Left cardiac atrium (tissue), 4 donors: ENCODE measurements at regions not wholly inside any gene's neighbourhood (a gene's known extent, or its start where the extent isn't known, plus 50 kb on each side); places are given as distances from the start of the nearest gene placed in this dataset.
"Not testable (repeated sequence)": the region's sequence is repeated elsewhere in the genome, so short reads cannot be mapped to it uniquely, and the experiment has no call there.

Experiments used
- ATAC-seq, 2 donors: fragments of 200-7000 bp; cut with Tn5 transposase; one replicate each; pipeline ENCODE4 v1.9.1; 2020; ENCODE audit warnings: mild to moderate bottlenecking in 2 of 2, moderate library complexity in 2 of 2
- DNase-seq: peaks from one replicate; pipeline ENCODE4 v3.0.0-alpha.2; 2020
- intact Hi-C, 2 donors: fragments of 100-400 bp; cut with DNase I; formaldehyde crosslinking; loops; one replicate each; pipeline versions ENCODE4 v1.14.1 to v1.15.1; 2022 to 2023
- donor health status: DM: no; HTN: yes; CAD: no.
- donor health status: DM: no; HTN: yes; CAD: no; lungs with severe emphysema.
- donor health status: DM: yes; HTN: yes; CAD: no.
- donor health status: Dilated cardiomyopathy.

DNA sequence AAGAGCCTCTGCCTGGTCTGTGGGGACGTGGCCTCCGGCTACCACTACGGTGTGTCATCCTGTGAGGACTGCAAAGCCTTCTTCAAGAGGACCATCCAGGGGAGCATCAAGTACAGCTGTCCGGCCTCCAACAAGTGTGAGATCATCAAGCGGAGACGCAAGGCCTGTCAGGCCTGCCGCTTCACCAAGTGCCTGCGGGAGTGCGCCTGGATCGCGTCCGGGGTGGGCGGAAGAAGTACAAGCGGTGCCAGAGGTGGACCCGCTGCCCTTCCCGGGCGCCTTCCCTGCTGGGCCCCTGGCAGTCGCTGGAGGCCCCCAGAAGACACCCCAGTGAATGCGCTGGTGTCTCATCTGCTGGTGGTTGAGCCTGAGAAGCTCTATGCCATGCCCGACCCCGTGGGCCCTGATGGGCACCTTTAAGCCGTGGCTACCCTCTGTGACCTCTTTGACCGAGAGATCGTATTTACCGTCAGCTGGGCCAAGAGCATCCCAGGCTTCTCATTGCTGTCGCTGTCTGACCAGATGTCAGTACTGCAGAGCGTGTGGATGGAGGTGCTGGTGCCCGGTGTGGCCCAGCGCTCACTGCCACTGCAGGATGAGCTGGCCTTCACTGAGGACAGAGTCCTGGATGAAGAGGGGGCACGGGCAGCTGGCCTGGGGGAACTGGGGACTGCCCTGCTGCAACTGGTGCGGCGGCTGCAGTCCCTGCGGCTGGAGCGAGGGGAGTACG, 84.3 kb downstream of the MRPL57 start:
- intact Hi-C loops, ATAC-seq, DNase-seq: not testable (repeated sequence)

DNA sequence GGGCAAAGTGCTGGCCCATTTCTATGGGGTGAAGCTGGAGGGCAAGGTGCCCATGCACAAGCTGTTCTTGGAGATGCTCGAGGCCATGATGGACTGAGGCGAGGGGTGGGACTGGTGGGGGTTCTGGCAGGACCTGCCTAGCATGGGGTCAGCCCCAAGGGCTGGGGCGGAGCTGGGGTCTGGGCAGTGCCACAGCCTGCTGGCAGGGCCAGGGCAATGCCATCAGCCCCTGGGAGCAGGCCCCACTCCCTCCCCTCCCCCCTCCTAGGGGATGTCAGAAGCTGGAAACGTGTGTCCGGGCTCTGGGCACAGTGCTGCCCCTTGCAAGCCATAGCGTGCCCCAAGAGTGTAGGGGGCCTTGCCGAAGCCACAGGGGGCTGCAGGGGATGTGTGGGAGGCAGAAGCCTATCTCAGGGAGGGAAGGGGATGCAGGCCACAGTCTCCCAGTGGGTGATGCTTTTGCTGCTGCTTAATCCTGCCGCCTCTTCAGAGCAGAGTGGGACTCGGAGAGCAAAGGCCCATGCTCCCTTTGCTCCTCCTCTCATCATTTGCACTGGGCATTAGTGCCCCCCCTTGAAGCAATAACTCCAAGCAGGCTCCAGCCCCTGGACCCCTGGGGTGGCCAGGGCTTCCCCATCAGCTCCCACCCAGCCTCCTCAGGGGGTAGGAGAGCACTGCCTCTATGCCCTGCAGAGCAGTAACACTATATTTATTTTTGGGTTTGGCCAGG, 85.2 kb downstream of the MRPL57 start:
- DNase-seq, intact Hi-C loops: not testable (repeated sequence)
- peak in 1 of 2 donors; percentile 40 for ATAC-seq

DNA sequence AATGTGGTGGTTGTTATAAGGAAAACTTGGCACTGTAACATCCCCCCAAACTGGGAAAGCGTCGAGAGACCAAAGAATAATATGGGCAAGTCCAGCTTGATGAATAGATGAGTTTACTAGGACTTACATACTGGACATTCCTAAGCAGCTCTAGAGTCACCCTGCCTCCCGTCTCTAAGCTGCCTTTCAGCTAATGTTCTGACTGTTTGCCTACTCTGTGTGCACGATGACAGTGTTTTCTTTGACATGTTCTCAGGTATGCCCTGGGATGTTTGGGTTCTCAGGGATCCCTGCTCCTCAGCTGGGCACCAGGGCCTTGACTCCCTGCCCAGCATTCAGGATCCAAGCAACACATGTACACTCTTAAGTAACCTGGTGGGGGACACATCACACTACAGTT, 87.5 kb downstream of the MRPL57 start:
- DNase-seq, ATAC-seq, intact Hi-C loops: not testable (repeated sequence)

DNA sequence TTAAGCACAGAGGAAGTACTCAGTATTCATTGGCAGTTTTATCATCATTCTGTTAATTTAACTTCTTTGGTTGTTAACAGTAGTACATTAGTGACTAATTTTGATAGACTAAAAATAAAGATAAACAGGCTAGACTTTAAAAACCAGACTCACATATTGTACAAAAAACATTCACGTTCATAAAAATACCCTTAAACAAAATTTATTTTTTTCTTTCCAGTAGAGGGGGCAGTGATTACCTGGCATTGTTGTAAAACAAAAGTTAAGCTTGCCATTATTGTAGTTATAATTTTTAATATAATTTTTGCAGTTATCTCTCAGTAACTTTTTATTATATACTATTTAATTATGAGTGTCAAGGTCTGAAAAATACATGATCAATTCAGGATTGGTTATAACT, 92.0 kb downstream of the MRPL57 start:
- intact Hi-C loops, ATAC-seq, DNase-seq: not testable (repeated sequence)

DNA sequence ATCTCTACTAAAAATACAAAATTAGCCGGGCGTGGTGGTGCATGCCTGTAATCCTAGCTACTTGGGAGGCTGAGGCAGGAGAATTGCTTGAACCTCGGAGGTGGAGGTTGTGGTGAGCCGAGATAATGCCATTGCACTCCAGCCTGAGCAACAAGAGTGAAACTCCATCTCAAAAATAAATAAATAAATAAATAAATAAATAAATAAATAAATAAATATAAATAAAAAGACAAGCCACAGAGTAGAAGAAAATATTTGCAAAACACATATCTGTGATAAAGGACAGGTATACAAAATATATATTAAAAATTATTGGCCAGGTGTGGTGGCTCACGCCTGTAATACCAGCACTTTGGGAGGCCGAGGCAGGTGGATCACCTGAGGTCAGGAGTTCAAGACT, 96.0 kb downstream of the MRPL57 start:
- ATAC-seq, intact Hi-C loops, DNase-seq: not testable (repeated sequence)

DNA sequence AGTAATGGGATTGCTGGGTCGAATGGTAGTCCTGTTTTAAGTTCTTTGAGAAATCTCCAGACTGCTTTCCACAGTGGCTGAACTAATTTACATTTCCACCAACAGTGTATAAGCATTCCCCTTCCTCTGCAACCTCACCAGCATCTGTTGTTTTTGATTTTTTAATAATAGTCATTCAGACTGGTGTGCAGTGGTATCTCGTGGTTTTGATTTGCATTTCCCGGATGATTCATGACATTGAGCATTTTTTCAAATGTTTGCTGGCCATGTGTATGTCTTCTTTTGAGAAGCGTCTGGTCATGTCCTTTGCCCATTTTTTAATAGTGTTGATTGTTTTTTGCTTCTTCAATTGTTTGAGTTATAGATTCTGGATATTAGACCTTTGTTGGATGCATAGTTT, 98.0 kb downstream of the MRPL57 start:
- DNase-seq, ATAC-seq, intact Hi-C loops: not testable (repeated sequence)

DNA sequence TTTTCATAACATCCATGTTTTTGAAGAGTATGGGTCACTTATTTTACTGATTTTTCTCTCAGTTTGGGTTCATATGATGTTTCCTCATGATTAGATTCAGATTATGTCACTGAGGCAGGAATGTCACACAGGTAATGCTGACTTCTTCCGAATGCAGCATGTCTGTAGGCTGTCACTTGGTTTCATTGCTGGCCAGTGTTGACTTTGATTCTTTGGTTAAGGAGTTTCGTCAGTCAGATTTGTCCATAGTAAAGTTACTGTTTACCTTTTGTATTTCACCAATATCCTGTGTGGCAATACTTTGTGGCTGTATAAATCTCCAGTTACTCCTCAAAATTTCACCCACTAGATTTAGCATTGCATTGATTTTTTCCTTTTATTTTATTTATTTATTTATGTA, 105.6 kb downstream of the MRPL57 start:
- intact Hi-C loops = no loop called here
- ATAC-seq = no peak
- no peak for DNase-seq

DNA sequence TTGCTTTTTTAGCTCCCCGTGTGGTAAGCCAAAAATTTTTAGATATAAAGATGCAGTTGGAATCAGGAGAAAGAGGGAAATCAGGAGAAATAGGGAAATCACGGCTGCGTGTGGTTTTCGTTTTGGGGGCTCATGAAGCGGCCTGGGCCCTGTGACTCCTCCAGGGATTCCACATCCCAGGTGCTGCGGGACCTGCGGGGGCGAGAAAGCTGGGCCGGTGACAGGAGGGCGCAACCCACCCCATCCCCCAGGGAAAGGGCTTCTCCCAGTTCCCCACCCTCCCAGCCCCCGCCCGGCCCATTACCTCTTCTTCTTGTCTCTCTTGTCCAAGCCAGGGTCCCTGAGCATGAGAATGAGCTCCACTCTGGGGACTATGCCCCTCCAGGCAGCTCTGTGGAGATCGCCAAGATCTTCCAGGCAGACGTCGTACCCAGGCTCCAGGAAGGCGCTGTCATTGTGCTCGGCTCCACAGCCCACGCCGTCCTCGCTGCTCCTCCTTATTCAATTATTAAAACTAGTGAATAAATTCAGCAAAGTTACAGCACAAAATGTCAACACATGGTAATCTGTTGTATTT, 111.0 kb downstream of the MRPL57 start:
- intact Hi-C loops = no loop called here
- no peak for DNase-seq
- ATAC-seq = no peak

DNA sequence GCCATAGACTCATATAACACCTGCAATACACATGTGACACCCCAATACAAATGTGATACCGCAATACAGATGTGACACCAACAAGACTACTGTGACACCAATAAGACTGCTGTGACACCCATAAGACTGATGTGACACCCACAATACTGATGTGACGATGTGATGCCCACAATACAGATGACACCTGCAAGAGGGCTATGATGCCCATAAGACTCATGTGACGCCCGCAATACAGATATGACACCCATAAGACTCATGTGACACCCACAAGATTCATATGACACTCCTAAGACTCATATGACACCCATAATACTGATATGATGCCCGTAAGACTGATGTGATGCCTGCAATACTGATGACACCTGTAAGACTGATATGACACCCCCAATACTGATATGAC, 113.0 kb downstream of the MRPL57 start:
- no peak for DNase-seq
- intact Hi-C loops = no loop called here
- ATAC-seq = no peak

DNA sequence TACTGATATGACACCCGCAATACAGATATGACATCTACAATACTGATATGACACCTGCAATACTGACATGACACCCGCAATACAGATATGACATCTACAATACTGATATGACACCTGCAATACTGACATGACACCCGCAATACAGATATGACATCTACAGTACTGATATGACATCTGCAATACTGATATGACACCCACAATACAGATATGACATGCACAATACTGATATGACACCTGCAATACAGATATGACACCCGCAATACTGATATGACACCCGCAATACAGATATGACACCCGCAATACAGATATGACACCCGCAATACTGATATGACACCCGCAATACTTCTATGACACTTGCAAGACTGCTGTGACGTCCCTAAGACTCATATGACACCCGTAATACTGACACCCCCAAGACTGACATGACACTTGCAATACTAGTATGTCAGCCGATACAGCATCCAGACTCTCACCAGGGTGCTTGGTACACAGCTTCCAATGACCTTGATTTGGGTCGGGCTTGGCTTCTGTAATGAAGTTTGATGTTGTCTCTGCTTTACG, 114.1 kb downstream of the MRPL57 start:
- ATAC-seq, intact Hi-C loops, DNase-seq: not testable (repeated sequence)

DNA sequence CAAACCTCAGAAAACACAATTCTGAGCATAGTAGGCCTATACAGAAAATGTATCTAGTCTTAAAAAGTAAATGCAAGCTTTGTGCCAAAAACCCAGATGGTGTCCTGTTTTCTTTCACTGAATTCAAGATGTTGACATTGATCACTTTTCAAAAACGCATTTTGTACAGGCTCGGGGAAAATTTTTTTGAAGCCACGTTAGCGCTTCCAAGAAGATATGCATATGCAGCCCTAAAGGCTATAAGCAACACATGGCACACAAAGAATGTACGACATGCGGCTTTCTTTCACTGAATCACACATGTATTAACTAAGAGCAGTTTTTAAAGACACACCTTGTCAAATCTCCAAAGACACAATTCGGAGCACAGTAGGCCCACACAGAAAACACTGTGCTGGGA, 115.4 kb downstream of the MRPL57 start:
- DNase-seq = no peak
- ATAC-seq = no peak
- intact Hi-C loops = no loop called here

DNA sequence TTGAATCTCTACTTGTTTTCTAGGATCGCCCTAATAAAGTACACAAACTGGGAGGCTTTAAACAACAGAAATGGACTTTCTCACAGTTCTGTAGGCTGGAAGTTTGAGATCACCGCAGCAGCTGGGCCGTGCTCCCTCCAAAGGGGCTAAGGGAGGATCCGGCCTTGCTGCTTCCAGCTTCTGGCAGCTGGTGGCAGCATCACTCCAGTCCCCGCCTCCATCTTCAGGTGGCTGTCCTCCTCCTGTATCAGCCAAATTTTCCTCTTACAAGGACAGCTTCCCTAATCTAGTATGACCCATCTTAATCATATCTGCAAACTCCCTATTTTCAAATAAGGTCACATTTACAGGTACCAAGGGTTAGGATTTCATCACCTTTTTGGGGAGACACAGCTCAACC, 120.5 kb downstream of the MRPL57 start:
- ATAC-seq (peak; percentile 60 to 70), DNase-seq (peak; percentile 27)
- intact Hi-C loops = loop anchor here in 1 of 2 donors (5.0 kb wide), 2 partner anchors 165 to 180 kb away; no protein-coding TSS in a partner anchor

DNA sequence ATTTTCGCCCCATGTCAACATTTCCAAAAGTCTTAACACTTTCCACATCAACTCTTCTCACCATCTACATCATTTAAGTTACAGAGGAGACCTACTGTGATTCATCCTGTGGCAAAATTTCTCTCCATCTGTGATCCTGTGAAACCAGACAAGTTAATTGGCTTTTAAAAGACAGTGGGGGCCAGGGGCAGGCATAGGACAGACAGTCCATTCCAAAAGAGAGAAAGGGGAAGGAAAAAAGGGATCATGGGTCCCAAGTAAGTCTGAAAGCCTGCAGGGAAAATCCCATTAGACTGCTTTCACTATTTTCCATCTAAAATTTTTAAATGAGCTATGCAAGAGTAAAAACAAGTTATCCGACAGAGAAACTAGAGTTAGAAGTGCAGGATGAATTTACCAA, 121.0 kb downstream of the MRPL57 start:
- no peak for ATAC-seq
- intact Hi-C loops = loop anchor here in 1 of 2 donors (5.0 kb wide), 2 partner anchors 165 to 180 kb away; no protein-coding TSS in a partner anchor

DNA sequence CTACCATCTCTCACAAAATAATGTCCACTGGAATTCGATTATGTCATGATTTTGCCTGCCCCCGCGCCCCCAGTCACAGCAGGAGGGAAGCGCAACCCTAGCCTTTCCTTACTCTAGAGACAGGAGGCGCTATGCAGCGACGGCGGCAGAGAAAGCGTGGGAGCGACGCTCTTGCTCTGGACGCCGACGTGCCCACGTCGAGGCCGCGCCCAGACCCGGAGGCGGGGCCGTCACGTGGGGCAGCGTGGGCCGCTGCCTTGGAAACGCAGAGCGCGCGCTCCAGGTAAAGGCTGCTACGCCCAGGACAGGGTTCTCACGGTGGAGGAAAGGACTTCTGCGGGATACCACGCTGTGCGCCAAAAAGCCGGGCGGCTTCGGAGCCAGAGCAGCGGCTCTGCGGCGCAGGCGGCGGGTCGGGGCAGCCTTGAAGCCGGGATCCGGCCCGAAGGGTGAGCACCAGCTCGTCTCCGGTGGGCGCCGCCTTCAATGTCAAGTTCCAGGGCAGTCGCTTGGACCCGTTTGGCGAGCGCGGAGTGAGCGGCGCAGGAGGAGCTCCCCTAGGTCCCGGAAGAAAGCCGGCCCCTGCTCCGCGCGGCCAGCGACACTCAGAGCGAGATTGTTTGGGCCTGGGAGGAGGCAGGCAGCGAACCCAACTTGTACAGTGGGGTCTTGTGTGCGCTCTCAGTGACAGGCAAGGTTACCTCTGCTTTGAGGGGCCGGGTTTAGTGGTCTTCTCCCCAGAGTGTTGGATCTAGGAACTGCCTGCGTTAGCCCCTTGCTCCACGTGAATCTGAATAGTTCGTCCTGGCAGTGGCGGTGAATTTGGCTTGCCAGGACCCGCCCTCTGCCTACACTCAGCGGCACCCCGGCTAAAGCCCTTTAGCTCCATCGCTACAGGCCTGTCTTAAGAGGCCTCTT, 121.7 kb downstream of the MRPL57 start:
- ATAC-seq = peak; percentile 100
- intact Hi-C loops = loop anchor here in 1 of 2 donors (5.0 kb wide), 2 partner anchors 164 to 179 kb away; no protein-coding TSS in a partner anchor

More for the DNA sequence above, 121.0 kb downstream of the MRPL57 start:
- DNase-seq = no peak

DNA sequence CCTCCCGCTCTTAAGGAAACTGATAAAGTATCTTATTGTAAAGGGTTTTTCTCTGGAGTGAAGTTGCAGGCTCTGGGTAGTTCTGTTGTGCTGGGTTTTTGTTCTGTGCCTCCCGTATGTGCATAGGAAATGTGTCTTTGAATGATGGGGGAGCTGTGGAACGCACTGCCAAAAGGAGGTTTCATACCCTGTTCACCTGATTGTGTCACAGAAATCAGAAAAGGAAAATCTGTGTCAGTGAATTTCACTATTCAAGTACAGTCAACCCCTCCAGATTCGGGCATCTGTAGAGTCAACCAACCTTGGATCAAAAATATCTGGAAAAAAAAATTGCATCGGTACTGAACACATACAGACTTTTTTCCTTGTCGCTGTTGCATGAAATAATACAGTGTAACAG, 127.8 kb downstream of the MRPL57 start:
- ATAC-seq (no peak), DNase-seq (no peak)
- intact Hi-C loops = no loop called here

More for the DNA sequence above, 121.7 kb downstream of the MRPL57 start:
- peak; percentile 87 for DNase-seq

DNA sequence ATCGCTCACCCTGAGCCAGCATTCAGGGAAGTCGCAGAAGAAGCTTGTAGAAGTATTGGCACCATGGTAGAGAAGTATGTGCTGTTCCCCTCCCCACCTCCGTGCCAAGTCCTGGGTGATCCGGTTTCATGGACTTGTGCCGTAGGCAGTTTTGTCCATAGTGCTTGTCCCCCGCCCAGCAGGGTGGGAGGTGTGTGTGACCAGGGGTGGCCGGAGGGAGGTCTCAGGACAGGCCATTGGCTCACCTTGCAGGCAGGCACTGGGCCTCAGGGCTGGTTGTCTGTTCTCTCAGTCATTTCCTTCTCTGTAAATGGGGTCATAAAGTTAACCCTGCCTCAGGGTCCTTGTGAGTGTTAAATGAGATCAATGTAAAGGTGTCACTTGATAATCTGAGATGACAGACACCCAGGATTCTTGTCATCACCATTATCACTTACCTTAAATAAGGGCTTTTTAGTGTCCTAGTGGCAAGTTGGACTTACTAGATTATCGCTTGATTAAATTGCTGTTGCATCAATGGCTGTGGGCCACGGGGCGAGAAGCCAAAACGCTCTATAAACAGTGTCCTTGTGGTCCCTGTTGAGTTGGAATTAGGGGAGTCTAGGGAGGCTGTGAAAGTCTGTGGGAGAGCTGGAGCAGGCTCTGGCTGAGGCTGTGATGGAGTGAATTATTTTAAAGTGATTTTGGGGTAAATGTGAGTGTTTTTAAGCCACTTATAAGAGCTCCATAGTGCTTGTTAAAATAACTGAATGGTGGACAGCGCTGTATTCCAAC, 130.0 kb downstream of the MRPL57 start:
- DNase-seq, ATAC-seq, intact Hi-C loops: not testable (repeated sequence)

DNA sequence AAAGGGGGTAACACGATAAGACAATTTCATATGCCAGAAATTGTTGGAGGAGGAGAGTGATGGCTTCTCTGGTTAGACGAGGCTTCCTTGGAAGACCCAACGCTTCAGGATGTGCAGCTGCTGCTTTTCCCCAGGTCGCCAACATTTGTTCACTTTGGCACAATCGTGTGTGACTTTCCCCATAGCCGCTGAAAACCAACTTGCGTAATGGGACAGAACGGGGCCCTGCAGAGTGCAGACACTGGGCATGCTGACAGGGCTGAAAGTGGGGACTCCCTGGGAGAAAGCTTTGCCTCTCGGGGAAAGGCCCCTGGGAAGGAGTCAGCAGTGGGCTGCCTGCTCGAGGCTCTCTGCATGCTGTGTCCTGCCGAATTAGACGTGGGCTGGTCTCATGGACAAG, 130.7 kb downstream of the MRPL57 start:
- peak in 1 of 2 donors; percentile 76 for ATAC-seq
- DNase-seq, intact Hi-C loops: not testable (repeated sequence)

DNA sequence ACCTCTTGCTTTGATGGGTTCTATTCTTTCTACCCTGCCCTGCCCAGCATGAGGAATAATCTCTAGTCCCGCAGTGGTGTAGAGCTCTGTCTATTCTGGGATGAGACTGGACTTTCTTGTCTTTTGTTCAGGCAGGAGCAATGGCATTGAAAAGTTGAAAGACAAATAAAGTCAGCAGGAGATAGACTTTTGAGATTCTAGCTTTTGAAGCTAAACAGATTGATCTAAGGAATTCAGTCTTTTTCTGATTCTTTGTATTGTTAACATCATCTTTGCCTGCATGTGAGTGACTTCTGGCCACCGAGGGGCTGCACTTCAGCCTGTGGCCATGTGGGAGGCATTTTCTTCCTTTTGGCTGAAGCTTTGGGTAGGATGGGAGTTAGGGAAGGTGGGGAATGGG, 132.4 kb downstream of the MRPL57 start:
- no peak for ATAC-seq
- intact Hi-C loops = loop anchor here in 1 of 2 donors (2.0 kb wide), 1 partner anchor 24 kb away; no protein-coding TSS in a partner anchor
- DNase-seq = no peak
